GM12878 (cell line): ENCODE measurements at regions not wholly inside any gene's neighbourhood (a gene's known extent, or its start where the extent isn't known, plus 50 kb on each side); places are given as distances from the start of the nearest gene placed in this dataset.

Experiments
- ATAC-seq: fragments of 200-7000 bp; cut with Tn5 transposase; 3 replicates; pipeline ENCODE4 v1.9.1; 2020; ENCODE audit warnings: mild to moderate bottlenecking, moderate library complexity
- BruUV-seq: library from RNA; stranded (reverse); fragments of 400-500 nt; replicated peaks from 2 replicates; lab custom pipeline; 2021; lab: Mats Ljungman, UMichigan
- CTCF ChIA-PET: fragments of 300-600 bp; sonication (Branson Sonifier 250); formaldehyde crosslinking; extraction: SDS; loops from one replicate; lab custom pipeline; 2021; ENCODE audit warnings: inconsistent platforms; lab: Yijun Ruan, JAX
- POLR2A ChIA-PET: fragments of 350-600 bp; formaldehyde crosslinking; extraction: SDS; loops from one replicate; lab custom pipeline; 2021; ENCODE audit warnings: inconsistent platforms; lab: Charles Lee
- RAD21 ChIA-PET: fragments of 300-600 bp; sonication (Branson Sonifier 250); formaldehyde crosslinking; loops from one replicate; lab custom pipeline; 2023; ENCODE audit warnings: antibody characterized with exemption; ENCODE audit not compliant: unreplicated experiment; lab: Charles Lee
- SMC1A ChIA-PET: fragments of 300-600 bp; sonication (Branson Sonifier 250); formaldehyde crosslinking; loops from one replicate; lab custom pipeline; 2023; ENCODE audit not compliant: unreplicated experiment, uncharacterized antibody; lab: Charles Lee
- DNase-seq: peaks from one replicate; pipeline ENCODE4 v3.0.0-alpha.2; 2011; ENCODE audit warnings: low read depth, low spot score
- FAIRE-seq: peaks from 3 replicates; lab custom pipeline; 2011; peaks lifted over from hg19 to GRCh38; lab: Jason Lieb, UNC
- H2AFZ ChIP-seq: 2 replicates; pipeline ENCODE4 v1.6.0; 2011; ENCODE audit warnings: low read depth, low read length, control low read depth; ENCODE audit not compliant: control insufficient read depth
- H3K27ac ChIP-seq: 2 replicates; pipeline ENCODE4 v1.5.1; 2011; ENCODE audit warnings: control low read depth; ENCODE audit not compliant: control insufficient read depth, insufficient read depth
- H3K27me3 ChIP-seq, 2 experiments: replicated peaks in 1 of 2; 2 replicates each; pipeline versions ENCODE4 v1.6.0 to v1.6.1; 2011; ENCODE audit warnings: low read length in 1 of 2; ENCODE audit not compliant: control insufficient read depth in 2 of 2, insufficient read depth in 2 of 2
- H3K36me3 ChIP-seq, 2 experiments: 2 replicates each; pipeline ENCODE4 v1.5.1; 2011; ENCODE audit warnings: low read length in 1 of 2; ENCODE audit not compliant: control insufficient read depth in 2 of 2, insufficient read depth in 2 of 2
- H3K4me1 ChIP-seq: 2 replicates; pipeline ENCODE4 v1.6.1; 2011; ENCODE audit warnings: mild to moderate bottlenecking, low read length, moderate library complexity, mixed read lengths; ENCODE audit not compliant: control insufficient read depth, insufficient read depth
- H3K4me2 ChIP-seq: 2 replicates; pipeline ENCODE4 v1.6.0; 2011; ENCODE audit warnings: control low read depth; ENCODE audit not compliant: control insufficient read depth, insufficient read depth
- H3K4me3 ChIP-seq: fragments of 200-600 bp; sonication (generic); 2 replicates; pipeline ENCODE4 v1.5.1; 2016
- H3K79me2 ChIP-seq: 2 replicates; pipeline ENCODE4 v1.6.0; 2011; ENCODE audit warnings: low read length; ENCODE audit not compliant: control insufficient read depth, insufficient read depth
- H3K9ac ChIP-seq: 2 replicates; pipeline ENCODE4 v1.8.0; 2011; ENCODE audit warnings: low read length, control low read depth, mixed read lengths; ENCODE audit not compliant: control insufficient read depth, insufficient read depth
- H3K9me3 ChIP-seq: replicated peaks from 3 replicates; pipeline ENCODE4 v1.5.1; 2011; ENCODE audit warnings: mild to moderate bottlenecking, low read length; ENCODE audit not compliant: control insufficient read depth, insufficient read depth
- H4K20me1 ChIP-seq: 2 replicates; pipeline ENCODE4 v1.6.0; 2011; ENCODE audit not compliant: control insufficient read depth, insufficient read depth
- CBX5 ChIP-seq: sonication (generic); IDR thresholded peaks from 2 replicates; pipeline ENCODE4 v1.6.1; 2016; ENCODE audit warnings: low read depth, moderate library complexity, mild to moderate bottlenecking, inconsistent platforms
- DPF2 ChIP-seq: fragments of 450-650 bp; IDR thresholded peaks from 2 replicates; pipeline ENCODE4 v1.6.1; 2017; ENCODE audit warnings: mild to moderate bottlenecking
- EZH2 ChIP-seq: IDR thresholded peaks from 2 replicates; pipeline ENCODE4 v1.6.1; 2012; ENCODE audit warnings: low read depth, mild to moderate bottlenecking, control low read depth, inconsistent platforms, low read length, borderline replicate concordance; ENCODE audit not compliant: control insufficient read depth
- GABPA ChIP-seq: IDR thresholded peaks from 2 replicates; pipeline ENCODE4 v1.6.1; 2014; ENCODE audit warnings: antibody characterized with exemption, low read depth, mild to moderate bottlenecking, inconsistent platforms
- JUND ChIP-seq: IDR thresholded peaks from 2 replicates; pipeline ENCODE4 v1.6.1; 2012; ENCODE audit warnings: low read depth, mild to moderate bottlenecking, low read length, improper control_type of control experiment, moderate library complexity
- RAD51 ChIP-seq: fragments of 450-650 bp; IDR thresholded peaks from 2 replicates; pipeline ENCODE4 v1.6.1; 2016; ENCODE audit warnings: moderate library complexity, mild to moderate bottlenecking, inconsistent platforms
- SIN3A ChIP-seq: IDR thresholded peaks from 2 replicates; pipeline ENCODE4 v1.6.1; 2012; ENCODE audit warnings: low read depth, low read length, improper control_type of control experiment
- SMAD5 ChIP-seq: IDR thresholded peaks from 2 replicates; pipeline ENCODE4 v1.6.1; 2016; ENCODE audit warnings: antibody characterized with exemption, low read depth
- ZNF217 ChIP-seq: fragments of 450-650 bp; IDR thresholded peaks from 2 replicates; pipeline ENCODE4 v1.6.1; 2017; ENCODE audit warnings: antibody characterized with exemption, mild to moderate bottlenecking
- ZNF274 ChIP-seq: IDR thresholded peaks from one replicate; pipeline ENCODE4 v1.8.0; 2011; ENCODE audit not compliant: insufficient read length, insufficient read depth
- ZNF622 ChIP-seq: fragments of 450-650 bp; IDR thresholded peaks from 2 replicates; pipeline ENCODE4 v1.6.1; 2017; ENCODE audit warnings: mild to moderate bottlenecking, inconsistent platforms
- WGBS: methylation state at CpG from one replicate; pipeline ENCODE4 v1.1.6; 2016; ENCODE audit warnings: low lambda C conversion rate; ENCODE audit not compliant: insufficient replicate concordance, insufficient coverage; ENCODE audit errors: missing lambda C conversion rate; 5-methylcytosine and 5-hydroxymethylcytosine counted together
- in situ Hi-C: fragments of 300-500 bp; cut with MboI; formaldehyde crosslinking; loops from 9 replicates; pipeline ENCODE4 v1.14.3; 2018; ENCODE audit warnings: mixed read lengths
- intact Hi-C: fragments of 100-400 bp; cut with micrococcal nuclease; formaldehyde crosslinking; loops from one replicate; pipeline ENCODE4 v1.14.2; 2022; ENCODE audit not compliant: unreplicated experiment
- TF ChIP-seq, protein P1 (sequence below): fragments of 450-650 bp; IDR thresholded peaks from 2 replicates; pipeline ENCODE4 v1.6.1; 2016; ENCODE audit warnings: mild to moderate bottlenecking, moderate library complexity, borderline replicate concordance
- TF ChIP-seq, protein P2 (sequence below): fragments of 450-650 bp; IDR thresholded peaks from 2 replicates; pipeline ENCODE4 v1.6.1; 2017; ENCODE audit warnings: mild to moderate bottlenecking, moderate library complexity
- TF ChIP-seq, protein P3 (sequence below): fragments of 450-650 bp; IDR thresholded peaks from 2 replicates; pipeline ENCODE4 v1.6.1; 2017; ENCODE audit warnings: low read depth, mild to moderate bottlenecking, moderate library complexity
- TF ChIP-seq, protein P4 (sequence below): IDR thresholded peaks from 2 replicates; pipeline ENCODE4 v1.6.1; 2011; ENCODE audit warnings: borderline replicate concordance, low read depth, mild to moderate bottlenecking, moderate library complexity, low read length; ENCODE audit not compliant: insufficient read depth, poor library complexity, severe bottlenecking

DNA sequence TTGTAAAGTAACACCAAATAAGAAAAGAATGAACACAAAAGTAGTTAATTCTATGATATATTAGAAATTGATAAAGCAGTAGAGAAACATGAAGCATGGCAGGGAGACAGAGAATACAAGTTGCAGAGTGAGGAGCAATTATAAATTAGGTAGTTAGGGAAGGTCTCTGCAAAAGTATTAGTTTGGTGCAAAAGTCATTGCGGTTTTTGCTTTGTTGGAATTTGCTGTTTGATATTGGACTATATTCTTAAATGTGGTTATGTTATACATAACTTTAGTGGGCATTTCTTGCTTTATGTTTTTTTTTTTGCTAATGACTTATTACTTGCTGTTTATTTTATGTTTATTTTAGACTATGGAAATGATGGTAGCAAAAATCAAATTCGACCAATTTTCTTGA is 402.2 kb downstream of the SFMBT2 start:
- POLR2A ChIA-PET: no interaction called here
- SMC1A ChIA-PET: no interaction called here
- TF ChIP-seq SIN3A (no peak), JUND (no peak), ZNF217 (no peak), RAD51 (no peak), EZH2 (no peak), CBX5 (no peak), ZNF622 (no peak), DPF2 (no peak), SMAD5 (no peak), GABPA (no peak), ZNF274 (no peak)
- TF ChIP-seq, protein P1, sequence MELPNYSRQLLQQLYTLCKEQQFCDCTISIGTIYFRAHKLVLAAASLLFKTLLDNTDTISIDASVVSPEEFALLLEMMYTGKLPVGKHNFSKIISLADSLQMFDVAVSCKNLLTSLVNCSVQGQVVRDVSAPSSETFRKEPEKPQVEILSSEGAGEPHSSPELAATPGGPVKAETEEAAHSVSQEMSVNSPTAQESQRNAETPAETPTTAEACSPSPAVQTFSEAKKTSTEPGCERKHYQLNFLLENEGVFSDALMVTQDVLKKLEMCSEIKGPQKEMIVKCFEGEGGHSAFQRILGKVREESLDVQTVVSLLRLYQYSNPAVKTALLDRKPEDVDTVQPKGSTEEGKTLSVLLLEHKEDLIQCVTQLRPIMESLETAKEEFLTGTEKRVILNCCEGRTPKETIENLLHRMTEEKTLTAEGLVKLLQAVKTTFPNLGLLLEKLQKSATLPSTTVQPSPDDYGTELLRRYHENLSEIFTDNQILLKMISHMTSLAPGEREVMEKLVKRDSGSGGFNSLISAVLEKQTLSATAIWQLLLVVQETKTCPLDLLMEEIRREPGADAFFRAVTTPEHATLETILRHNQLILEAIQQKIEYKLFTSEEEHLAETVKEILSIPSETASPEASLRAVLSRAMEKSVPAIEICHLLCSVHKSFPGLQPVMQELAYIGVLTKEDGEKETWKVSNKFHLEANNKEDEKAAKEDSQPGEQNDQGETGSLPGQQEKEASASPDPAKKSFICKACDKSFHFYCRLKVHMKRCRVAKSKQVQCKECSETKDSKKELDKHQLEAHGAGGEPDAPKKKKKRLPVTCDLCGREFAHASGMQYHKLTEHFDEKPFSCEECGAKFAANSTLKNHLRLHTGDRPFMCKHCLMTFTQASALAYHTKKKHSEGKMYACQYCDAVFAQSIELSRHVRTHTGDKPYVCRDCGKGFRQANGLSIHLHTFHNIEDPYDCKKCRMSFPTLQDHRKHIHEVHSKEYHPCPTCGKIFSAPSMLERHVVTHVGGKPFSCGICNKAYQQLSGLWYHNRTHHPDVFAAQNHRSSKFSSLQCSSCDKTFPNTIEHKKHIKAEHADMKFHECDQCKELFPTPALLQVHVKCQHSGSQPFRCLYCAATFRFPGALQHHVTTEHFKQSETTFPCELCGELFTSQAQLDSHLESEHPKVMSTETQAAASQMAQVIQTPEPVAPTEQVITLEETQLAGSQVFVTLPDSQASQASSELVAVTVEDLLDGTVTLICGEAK: no peak
- TF ChIP-seq, protein P2, sequence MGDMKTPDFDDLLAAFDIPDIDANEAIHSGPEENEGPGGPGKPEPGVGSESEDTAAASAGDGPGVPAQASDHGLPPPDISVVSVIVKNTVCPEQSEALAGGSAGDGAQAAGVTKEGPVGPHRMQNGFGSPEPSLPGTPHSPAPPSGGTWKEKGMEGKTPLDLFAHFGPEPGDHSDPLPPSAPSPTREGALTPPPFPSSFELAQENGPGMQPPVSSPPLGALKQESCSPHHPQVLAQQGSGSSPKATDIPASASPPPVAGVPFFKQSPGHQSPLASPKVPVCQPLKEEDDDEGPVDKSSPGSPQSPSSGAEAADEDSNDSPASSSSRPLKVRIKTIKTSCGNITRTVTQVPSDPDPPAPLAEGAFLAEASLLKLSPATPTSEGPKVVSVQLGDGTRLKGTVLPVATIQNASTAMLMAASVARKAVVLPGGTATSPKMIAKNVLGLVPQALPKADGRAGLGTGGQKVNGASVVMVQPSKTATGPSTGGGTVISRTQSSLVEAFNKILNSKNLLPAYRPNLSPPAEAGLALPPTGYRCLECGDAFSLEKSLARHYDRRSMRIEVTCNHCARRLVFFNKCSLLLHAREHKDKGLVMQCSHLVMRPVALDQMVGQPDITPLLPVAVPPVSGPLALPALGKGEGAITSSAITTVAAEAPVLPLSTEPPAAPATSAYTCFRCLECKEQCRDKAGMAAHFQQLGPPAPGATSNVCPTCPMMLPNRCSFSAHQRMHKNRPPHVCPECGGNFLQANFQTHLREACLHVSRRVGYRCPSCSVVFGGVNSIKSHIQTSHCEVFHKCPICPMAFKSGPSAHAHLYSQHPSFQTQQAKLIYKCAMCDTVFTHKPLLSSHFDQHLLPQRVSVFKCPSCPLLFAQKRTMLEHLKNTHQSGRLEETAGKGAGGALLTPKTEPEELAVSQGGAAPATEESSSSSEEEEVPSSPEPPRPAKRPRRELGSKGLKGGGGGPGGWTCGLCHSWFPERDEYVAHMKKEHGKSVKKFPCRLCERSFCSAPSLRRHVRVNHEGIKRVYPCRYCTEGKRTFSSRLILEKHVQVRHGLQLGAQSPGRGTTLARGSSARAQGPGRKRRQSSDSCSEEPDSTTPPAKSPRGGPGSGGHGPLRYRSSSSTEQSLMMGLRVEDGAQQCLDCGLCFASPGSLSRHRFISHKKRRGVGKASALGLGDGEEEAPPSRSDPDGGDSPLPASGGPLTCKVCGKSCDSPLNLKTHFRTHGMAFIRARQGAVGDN: no peak
- TF ChIP-seq, protein P3, sequence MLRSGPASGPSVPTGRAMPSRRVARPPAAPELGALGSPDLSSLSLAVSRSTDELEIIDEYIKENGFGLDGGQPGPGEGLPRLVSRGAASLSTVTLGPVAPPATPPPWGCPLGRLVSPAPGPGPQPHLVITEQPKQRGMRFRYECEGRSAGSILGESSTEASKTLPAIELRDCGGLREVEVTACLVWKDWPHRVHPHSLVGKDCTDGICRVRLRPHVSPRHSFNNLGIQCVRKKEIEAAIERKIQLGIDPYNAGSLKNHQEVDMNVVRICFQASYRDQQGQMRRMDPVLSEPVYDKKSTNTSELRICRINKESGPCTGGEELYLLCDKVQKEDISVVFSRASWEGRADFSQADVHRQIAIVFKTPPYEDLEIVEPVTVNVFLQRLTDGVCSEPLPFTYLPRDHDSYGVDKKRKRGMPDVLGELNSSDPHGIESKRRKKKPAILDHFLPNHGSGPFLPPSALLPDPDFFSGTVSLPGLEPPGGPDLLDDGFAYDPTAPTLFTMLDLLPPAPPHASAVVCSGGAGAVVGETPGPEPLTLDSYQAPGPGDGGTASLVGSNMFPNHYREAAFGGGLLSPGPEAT: no peak
- TF ChIP-seq, protein P4, sequence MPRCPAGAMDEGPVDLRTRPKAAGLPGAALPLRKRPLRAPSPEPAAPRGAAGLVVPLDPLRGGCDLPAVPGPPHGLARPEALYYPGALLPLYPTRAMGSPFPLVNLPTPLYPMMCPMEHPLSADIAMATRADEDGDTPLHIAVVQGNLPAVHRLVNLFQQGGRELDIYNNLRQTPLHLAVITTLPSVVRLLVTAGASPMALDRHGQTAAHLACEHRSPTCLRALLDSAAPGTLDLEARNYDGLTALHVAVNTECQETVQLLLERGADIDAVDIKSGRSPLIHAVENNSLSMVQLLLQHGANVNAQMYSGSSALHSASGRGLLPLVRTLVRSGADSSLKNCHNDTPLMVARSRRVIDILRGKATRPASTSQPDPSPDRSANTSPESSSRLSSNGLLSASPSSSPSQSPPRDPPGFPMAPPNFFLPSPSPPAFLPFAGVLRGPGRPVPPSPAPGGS: no peak

More for the DNA sequence above, 402.2 kb downstream of the SFMBT2 start:
- intact Hi-C loops (no loop called here), in situ Hi-C loops (no loop called here)
- no peak overlapping the region for H3K27ac ChIP-seq
- BruUV-seq: no TSS peak
- H4K20me1 ChIP-seq: no peaks in the 10 kb centered on the region
- no peak overlapping the region for H2AFZ ChIP-seq
- DNase-seq (no peak), FAIRE-seq (no peak), ATAC-seq (no peak)
- no peak overlapping the region for H3K9ac ChIP-seq
- no peaks in the 10 kb centered on the region; a peak in 2 of 4 replicates for H3K27me3 ChIP-seq
- ChIA-PET CTCF (no interaction called here), RAD21 (no interaction called here)
- H3K4me2 ChIP-seq: no peak overlapping the region
- no peaks in the 10 kb centered on the region for H3K4me1 ChIP-seq
- no peaks in the 10 kb centered on the region for H3K9me3 ChIP-seq
- WGBS: 36% methylated on average over 2 of the region's 2 CpGs
- no peaks in the 10 kb centered on the region for H3K79me2 ChIP-seq
- no peak overlapping the region for H3K4me3 ChIP-seq
- no peaks in the 10 kb centered on the region for H3K36me3 ChIP-seq
